Endothelial cell of umbilical vein (primary cell): ENCODE measurements at regions not wholly inside any gene's neighbourhood (a gene's known extent, or its start where the extent isn't known, plus 50 kb on each side); places are given as distances from the start of the nearest gene placed in this dataset.

Experiments
- BruUV-seq: library from RNA; stranded (reverse); fragments of 400-500 nt; replicated peaks from 2 replicates; lab custom pipeline; 2021; lab: Mats Ljungman, UMichigan
- CTCF ChIA-PET: fragments of 300-600, 350-600 bp; sonication (Branson Sonifier 250); formaldehyde crosslinking; loops from one replicate; lab custom pipeline; 2021; ENCODE audit warnings: antibody characterized with exemption, inconsistent platforms; lab: Charles Lee
- POLR2A ChIA-PET: fragments of 300-600, 350-600 bp; sonication (Branson Sonifier 250); formaldehyde crosslinking; loops from one replicate; lab custom pipeline; 2021; ENCODE audit warnings: antibody characterized with exemption, inconsistent platforms; lab: Charles Lee
- DNase-seq: peaks from one replicate; pipeline ENCODE4 v3.0.0-alpha.2; 2011; ENCODE audit warnings: low read depth, low spot score
- FAIRE-seq: peaks from 2 replicates; lab custom pipeline; 2011; peaks lifted over from hg19 to GRCh38; lab: Jason Lieb, UNC
- H2AFZ ChIP-seq: 2 replicates; pipeline ENCODE4 v1.6.0; 2012; ENCODE audit warnings: low read depth, low read length, control low read depth, inconsistent platforms
- H3K27ac ChIP-seq: 2 replicates; pipeline ENCODE4 v1.5.1; 2011; ENCODE audit warnings: low read depth, mild to moderate bottlenecking, control low read depth, low read length, moderate library complexity; ENCODE audit not compliant: insufficient read depth
- H3K27me3 ChIP-seq, 2 experiments: 2 replicates each; pipeline versions ENCODE4 v1.6.0 to v1.6.1; 2011; ENCODE audit warnings: low read length in 2 of 2, mixed read lengths in 1 of 2; ENCODE audit not compliant: control insufficient read depth in 2 of 2, insufficient read depth in 2 of 2
- H3K36me3 ChIP-seq, 2 experiments: 2 replicates in 1 of 2; 3 replicates in 1 of 2; pipeline ENCODE4 v1.5.1; 2011; ENCODE audit warnings: low read length in 2 of 2, mild to moderate bottlenecking in 1 of 2, moderate library complexity in 1 of 2; ENCODE audit not compliant: control insufficient read depth in 2 of 2, insufficient read depth in 2 of 2; ENCODE audit errors: extremely low read depth in 1 of 2
- H3K4me1 ChIP-seq: 3 replicates; pipeline ENCODE4 v1.5.1; 2011; ENCODE audit warnings: mild to moderate bottlenecking, low read length; ENCODE audit not compliant: control insufficient read depth, insufficient read depth; ENCODE audit errors: extremely low read depth
- H3K4me2 ChIP-seq: 2 replicates; pipeline ENCODE4 v1.6.1; 2011; ENCODE audit warnings: low read length, control low read depth, mixed read lengths; ENCODE audit not compliant: insufficient read depth
- H3K4me3 ChIP-seq, 3 experiments: fragments of 200-600 bp in 1 of 3; sonication (generic), shearing (Covaris generic) in 1 of 3; replicated peaks in 1 of 3; 2 replicates each; pipeline ENCODE4 v1.5.1; 2011 to 2016; ENCODE audit warnings: control low read depth in 3 of 3, low read length in 3 of 3, mild to moderate bottlenecking in 2 of 3, inconsistent platforms in 1 of 3, low read depth in 1 of 3, moderate library complexity in 1 of 3; ENCODE audit not compliant: insufficient read depth in 1 of 3
- H3K79me2 ChIP-seq: 2 replicates; pipeline ENCODE4 v1.6.0; 2012; ENCODE audit warnings: low read length, inconsistent platforms; ENCODE audit not compliant: control insufficient read depth, insufficient read depth
- H3K9ac ChIP-seq: replicated peaks from 2 replicates; pipeline ENCODE3; 2011; ENCODE audit warnings: low read length, control low read depth; ENCODE audit not compliant: insufficient read depth; ENCODE audit errors: extremely low read depth
- H3K9me1 ChIP-seq: replicated peaks from 3 replicates; pipeline ENCODE4 v1.6.0; 2011; ENCODE audit warnings: mild to moderate bottlenecking, low read length; ENCODE audit not compliant: control insufficient read depth, insufficient read depth; ENCODE audit errors: extremely low read depth
- H3K9me3 ChIP-seq: replicated peaks from 2 replicates; pipeline ENCODE4 v1.5.1; 2012; ENCODE audit warnings: low read length, inconsistent platforms; ENCODE audit not compliant: control insufficient read depth, insufficient read depth
- H4K20me1 ChIP-seq: replicated peaks from 2 replicates; pipeline ENCODE3; 2011; ENCODE audit warnings: mild to moderate bottlenecking, low read length; ENCODE audit not compliant: control insufficient read depth, insufficient read depth; ENCODE audit errors: extremely low read depth
- EZH2 ChIP-seq: IDR thresholded peaks from 2 replicates; pipeline ENCODE4 v1.6.1; 2012; ENCODE audit warnings: borderline replicate concordance, low read depth, mild to moderate bottlenecking, moderate library complexity, low read length, inconsistent platforms; ENCODE audit not compliant: severe bottlenecking
- FOS ChIP-seq: IDR thresholded peaks from 2 replicates; pipeline ENCODE4 v1.6.1; 2011; ENCODE audit warnings: mild to moderate bottlenecking, low read length, moderate library complexity, borderline replicate concordance; ENCODE audit not compliant: insufficient read depth
- GATA2 ChIP-seq: IDR thresholded peaks from 2 replicates; pipeline ENCODE4 v1.7.0; 2011; ENCODE audit warnings: low read depth, mild to moderate bottlenecking, moderate library complexity, mixed read lengths, low read length; ENCODE audit not compliant: insufficient read length, insufficient read depth
- JUN ChIP-seq: IDR thresholded peaks from 2 replicates; pipeline ENCODE4 v1.6.1; 2011; ENCODE audit warnings: borderline replicate concordance, low read depth; ENCODE audit not compliant: insufficient read length, insufficient read depth
- MYC ChIP-seq: IDR thresholded peaks from one replicate; pipeline ENCODE4 v1.6.1; 2011; ENCODE audit warnings: mild to moderate bottlenecking, low read depth, low read length
- POLR2A ChIP-seq: IDR thresholded peaks from 2 replicates; pipeline ENCODE4 v1.6.1; 2012; ENCODE audit warnings: low read depth, mild to moderate bottlenecking, control low read depth, low read length
- POLR2AphosphoS5 ChIP-seq: IDR thresholded peaks from 2 replicates; pipeline ENCODE4 v1.6.1; 2012; ENCODE audit warnings: low read depth, mild to moderate bottlenecking, control low read depth, low read length, moderate library complexity; ENCODE audit not compliant: insufficient read depth
- dilution Hi-C: fragments of 300-500 bp; cut with MboI; formaldehyde crosslinking; loops from one replicate; pipeline ENCODE4 v1.15.0; 2019; ENCODE audit warnings: low sequenced_read_pairs; ENCODE audit not compliant: extremely low pct_ligation_motif_present
- intact Hi-C: fragments of 100-400 bp; cut with micrococcal nuclease; formaldehyde crosslinking; loops from one replicate; pipeline ENCODE4 v1.10.0; 2022
- TF ChIP-seq, protein P1 (sequence below): IDR thresholded peaks from 2 replicates; pipeline ENCODE4 v1.6.1; 2011; ENCODE audit not compliant: insufficient read depth, insufficient read length
- TF ChIP-seq, protein P2 (sequence below), 2 donors: IDR thresholded peaks; 1 replicate in 1 of 2; 2 replicates in 1 of 2; pipeline ENCODE4 v1.5.1; 2011; ENCODE audit warnings: low read length in 2 of 2, mild to moderate bottlenecking in 2 of 2, moderate library complexity in 2 of 2, control low read depth in 1 of 2, inconsistent platforms in 1 of 2, low read depth in 1 of 2; ENCODE audit not compliant: insufficient read depth in 1 of 2; ENCODE audit errors: extremely low read depth in 1 of 2

- H3K4me2 ChIP-seq: no peak overlapping the region
- intact Hi-C loops: no loop called here
Measured at GRCh38 chr1:114257554-114257953, 103.9 kb upstream of the SYT6 start.

More at GRCh38 chr1:114257554-114257953, 103.9 kb upstream of the SYT6 start:
- CTCF ChIA-PET: no interaction called here
- dilution Hi-C loops: no loop called here
- POLR2A ChIA-PET: no interaction called here
- no peak overlapping the region for H2AFZ ChIP-seq
- H4K20me1 ChIP-seq: no peaks in the 10 kb centered on the region
- no peak overlapping the region for H3K27ac ChIP-seq
- no peak overlapping the region for H3K4me3 ChIP-seq
- no peaks in the 10 kb centered on the region for H3K4me1 ChIP-seq
- H3K27me3 ChIP-seq: peaks cover 0 to 3% of the 10 kb centered on the region in 2 experiments
- no TSS peak for BruUV-seq
- no peaks in the 10 kb centered on the region for H3K9me1 ChIP-seq
- FAIRE-seq (no peak), DNase-seq (no peak)
- H3K36me3 ChIP-seq: no peaks in the 10 kb centered on the region
- H3K9me3 ChIP-seq: no peaks in the 10 kb centered on the region
- TF ChIP-seq, protein P1, sequence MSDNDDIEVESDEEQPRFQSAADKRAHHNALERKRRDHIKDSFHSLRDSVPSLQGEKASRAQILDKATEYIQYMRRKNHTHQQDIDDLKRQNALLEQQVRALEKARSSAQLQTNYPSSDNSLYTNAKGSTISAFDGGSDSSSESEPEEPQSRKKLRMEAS: no peak
- TF ChIP-seq GATA2 (no peak), EZH2 (no peak), FOS (no peak), JUN (no peak), POLR2AphosphoS5 (no peak), MYC (no peak), POLR2A (no peak)
- TF ChIP-seq, protein P2, sequence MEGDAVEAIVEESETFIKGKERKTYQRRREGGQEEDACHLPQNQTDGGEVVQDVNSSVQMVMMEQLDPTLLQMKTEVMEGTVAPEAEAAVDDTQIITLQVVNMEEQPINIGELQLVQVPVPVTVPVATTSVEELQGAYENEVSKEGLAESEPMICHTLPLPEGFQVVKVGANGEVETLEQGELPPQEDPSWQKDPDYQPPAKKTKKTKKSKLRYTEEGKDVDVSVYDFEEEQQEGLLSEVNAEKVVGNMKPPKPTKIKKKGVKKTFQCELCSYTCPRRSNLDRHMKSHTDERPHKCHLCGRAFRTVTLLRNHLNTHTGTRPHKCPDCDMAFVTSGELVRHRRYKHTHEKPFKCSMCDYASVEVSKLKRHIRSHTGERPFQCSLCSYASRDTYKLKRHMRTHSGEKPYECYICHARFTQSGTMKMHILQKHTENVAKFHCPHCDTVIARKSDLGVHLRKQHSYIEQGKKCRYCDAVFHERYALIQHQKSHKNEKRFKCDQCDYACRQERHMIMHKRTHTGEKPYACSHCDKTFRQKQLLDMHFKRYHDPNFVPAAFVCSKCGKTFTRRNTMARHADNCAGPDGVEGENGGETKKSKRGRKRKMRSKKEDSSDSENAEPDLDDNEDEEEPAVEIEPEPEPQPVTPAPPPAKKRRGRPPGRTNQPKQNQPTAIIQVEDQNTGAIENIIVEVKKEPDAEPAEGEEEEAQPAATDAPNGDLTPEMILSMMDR (IDR thresholded peaks at IDR 0.05; ENCODE audit: extremely low read depth in 1 of 2, insufficient read depth in 1 of 2, low read depth in 1 of 2, low read length in 2 of 2): no peak
- H3K79me2 ChIP-seq: no peaks in the 10 kb centered on the region
- no peak overlapping the region for H3K9ac ChIP-seq
